ENCODE measurements at regions not wholly inside any gene's neighbourhood (a gene's known extent, or its start where the extent isn't known, plus 50 kb on each side); places are given as distances from the start of the nearest gene placed in this dataset.
"Not testable (repeated sequence)": the region's sequence is repeated elsewhere in the genome, so short reads cannot be mapped to it uniquely, and the experiment has no call there.

GRCh38 chr5:121658221-121658620, 193.5 kb upstream of the FTMT start:
- no peaks in the 10 kb centered on the region for H3K4me1 ChIP-seq
- no peak for TF ChIP-seq POLR2A (IDR thresholded peaks at IDR 0.05)
- TF ChIP-seq, protein P1, sequence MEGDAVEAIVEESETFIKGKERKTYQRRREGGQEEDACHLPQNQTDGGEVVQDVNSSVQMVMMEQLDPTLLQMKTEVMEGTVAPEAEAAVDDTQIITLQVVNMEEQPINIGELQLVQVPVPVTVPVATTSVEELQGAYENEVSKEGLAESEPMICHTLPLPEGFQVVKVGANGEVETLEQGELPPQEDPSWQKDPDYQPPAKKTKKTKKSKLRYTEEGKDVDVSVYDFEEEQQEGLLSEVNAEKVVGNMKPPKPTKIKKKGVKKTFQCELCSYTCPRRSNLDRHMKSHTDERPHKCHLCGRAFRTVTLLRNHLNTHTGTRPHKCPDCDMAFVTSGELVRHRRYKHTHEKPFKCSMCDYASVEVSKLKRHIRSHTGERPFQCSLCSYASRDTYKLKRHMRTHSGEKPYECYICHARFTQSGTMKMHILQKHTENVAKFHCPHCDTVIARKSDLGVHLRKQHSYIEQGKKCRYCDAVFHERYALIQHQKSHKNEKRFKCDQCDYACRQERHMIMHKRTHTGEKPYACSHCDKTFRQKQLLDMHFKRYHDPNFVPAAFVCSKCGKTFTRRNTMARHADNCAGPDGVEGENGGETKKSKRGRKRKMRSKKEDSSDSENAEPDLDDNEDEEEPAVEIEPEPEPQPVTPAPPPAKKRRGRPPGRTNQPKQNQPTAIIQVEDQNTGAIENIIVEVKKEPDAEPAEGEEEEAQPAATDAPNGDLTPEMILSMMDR (IDR thresholded peaks at IDR 0.05), result no peak
- no peak for TF ChIP-seq EP300 (IDR thresholded peaks at IDR 0.05)
- no peak for TF ChIP-seq POLR2AphosphoS5 (IDR thresholded peaks at IDR 0.05)
- intact Hi-C loops (cut with DNase I), result no loop called here

DNA sequence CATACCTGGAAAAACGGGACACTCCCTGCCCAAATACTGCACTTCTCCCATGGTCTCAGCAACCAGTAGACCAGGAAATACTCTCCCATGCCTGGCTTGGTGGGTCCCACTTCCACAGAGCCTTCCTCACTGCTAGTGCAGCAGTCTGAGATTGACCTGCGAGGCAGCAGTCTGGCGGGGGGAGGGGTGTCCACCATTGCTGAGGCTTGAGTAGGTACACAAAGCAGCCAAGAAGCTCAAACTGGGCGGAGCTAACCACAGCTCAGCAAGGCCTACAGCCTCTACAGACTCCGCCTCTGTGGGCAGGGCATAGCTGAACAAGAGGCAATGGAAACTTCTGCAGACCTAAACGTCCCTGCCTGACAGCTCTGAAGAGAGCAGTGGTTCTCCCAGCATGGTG, 191.5 kb upstream of the FTMT start:
- intact Hi-C loops (cut with DNase I), result no loop called here
- 85% methylated on average over 6 of the region's 6 CpGs for WGBS, 2 donors
- Histone ChIP-seq H3K27ac (no peak overlapping the region), H3K36me3 (no peaks in the 10 kb centered on the region), H3K27me3 (no peaks in the 10 kb centered on the region), H3K4me3 (no peak overlapping the region), H3K9me3 (no peaks in the 10 kb centered on the region), H3K4me1 (no peaks in the 10 kb centered on the region)
- no peak for DNase-seq
- TF ChIP-seq, protein P1 (IDR thresholded peaks at IDR 0.05), result no peak

More at GRCh38 chr5:121658221-121658620, 193.5 kb upstream of the FTMT start:
- Histone ChIP-seq H3K27ac (no peak overlapping the region), H3K36me3 (no peaks in the 10 kb centered on the region), H3K27me3 (no peaks in the 10 kb centered on the region), H3K4me3 (no peak overlapping the region), H3K9me3 (no peaks in the 10 kb centered on the region)
- no peak for DNase-seq

DNA sequence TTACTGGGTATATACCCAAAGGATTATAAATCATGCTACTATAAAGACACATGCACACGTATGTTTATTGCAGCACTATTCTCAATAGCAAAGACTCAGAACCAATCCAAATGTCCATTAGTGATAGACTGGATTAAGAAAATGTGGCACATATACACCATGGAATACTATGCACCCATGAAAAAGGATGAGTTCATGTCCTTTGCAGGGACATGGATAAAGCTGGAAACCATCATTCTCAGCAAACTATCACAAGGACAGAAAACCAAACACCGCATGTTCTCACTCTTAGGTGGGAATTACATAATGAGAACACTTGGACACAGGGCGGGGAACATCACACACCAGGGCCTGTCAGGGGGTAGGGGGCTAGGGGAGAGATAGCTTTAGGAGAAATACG, 186.1 kb upstream of the FTMT start:
- H3K4me3 ChIP-seq; H3K9me3 ChIP-seq; intact Hi-C loops (cut with DNase I); H3K36me3 ChIP-seq; H3K27me3 ChIP-seq; H3K27ac ChIP-seq; DNase-seq; H3K4me1 ChIP-seq: not testable (repeated sequence)
- WGBS, 2 donors, result 88 to 95% methylated on average over 4 of the region's 4 CpGs

- peaks cover 0 to 1% (median 0%) of the 10 kb centered on the region in 4 donors for H3K9me3 ChIP-seq
- no peaks in the 10 kb centered on the region for H3K27me3 ChIP-seq
- WGBS, 2 donors, result 39 to 48% methylated on average over 3 of the region's 3 CpGs
- H3K4me1 ChIP-seq, result no peaks in the 10 kb centered on the region
- no peaks in the 10 kb centered on the region for H3K36me3 ChIP-seq
- H3K27ac ChIP-seq, result no peak overlapping the region
- intact Hi-C loops (cut with DNase I), result no loop called here
- TF ChIP-seq EP300 (IDR thresholded peaks at IDR 0.05) (no peak), POLR2AphosphoS5 (IDR thresholded peaks at IDR 0.05) (no peak), POLR2A (IDR thresholded peaks at IDR 0.05) (no peak)
- TF ChIP-seq, protein P1 (IDR thresholded peaks at IDR 0.05), result no peak
- DNase-seq, result no peak
- no peak overlapping the region for H3K4me3 ChIP-seq
Observed at GRCh38 chr5:121667292-121667691, 184.4 kb upstream of the FTMT start.

DNA sequence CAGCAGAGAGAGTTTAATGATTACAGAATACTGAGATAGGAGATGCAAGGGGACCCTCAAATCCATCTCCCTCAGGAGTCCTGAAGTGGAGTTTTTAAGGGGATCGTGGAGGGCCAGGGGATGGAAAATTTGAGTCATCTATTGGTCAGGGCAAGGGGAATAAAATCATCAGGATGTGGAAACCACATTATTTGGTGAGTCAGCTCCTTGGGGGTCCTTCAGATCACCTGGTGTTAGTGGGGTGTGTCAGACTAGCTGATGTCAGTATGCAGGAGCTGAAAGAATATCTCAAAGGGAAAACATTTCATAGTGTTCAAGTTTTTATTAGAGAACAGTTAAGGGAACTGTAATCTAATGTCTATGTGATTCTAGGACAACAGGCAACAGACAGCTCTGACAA, 183.0 kb upstream of the FTMT start:
- no peak overlapping the region for H3K27ac ChIP-seq
- DNase-seq, result no peak
- TF ChIP-seq POLR2A (IDR thresholded peaks at IDR 0.05) (no peak), EP300 (IDR thresholded peaks at IDR 0.05) (no peak), POLR2AphosphoS5 (IDR thresholded peaks at IDR 0.05) (no peak)
- TF ChIP-seq, protein P1 (IDR thresholded peaks at IDR 0.05), result no peak

More for the DNA sequence above, 183.0 kb upstream of the FTMT start:
- intact Hi-C loops (cut with DNase I), result no loop called here
- Histone ChIP-seq H3K27me3 (no peaks in the 10 kb centered on the region), H3K4me1 (no peaks in the 10 kb centered on the region), H3K4me3 (no peak overlapping the region), H3K36me3 (no peaks in the 10 kb centered on the region), H3K9me3 (peaks cover 0 to 1% (median 0%) of the 10 kb centered on the region in 4 donors)
- 49 to 80% methylated on average over 1 of the region's 1 CpG for WGBS, 2 donors

All from sigmoid colon (tissue), 6 donors.